Activated B cell treated with CpG ODN at 0.5 μM for 24 hours (primary cell): ENCODE measurements at regions not wholly inside any gene's neighbourhood (a gene's known extent, or its start where the extent isn't known, plus 50 kb on each side); places are given as distances from the start of the nearest gene placed in this dataset.
A peak's percentile ranks its signal among the peaks of the same experiment; 100 is the strongest.
"Not testable (repeated sequence)": the region's sequence is repeated elsewhere in the genome, so short reads cannot be mapped to it uniquely, and the experiment has no call there.

ENCODE experiments used
- ATAC-seq: fragments of 200-7000 bp; cut with Tn5 transposase; one replicate; pipeline ENCODE4 v1.10.0; 2021; ENCODE audit warnings: low read depth, mild to moderate bottlenecking, moderate library complexity
- CTCF ChIA-PET: fragments of 350-600 bp; sonication (Branson Sonifier 250); formaldehyde crosslinking; loops from one replicate; lab custom pipeline; 2021; ENCODE audit warnings: antibody characterized with exemption; lab: Charles Lee
- POLR2A ChIA-PET: fragments of 350-600 bp; sonication (Branson Sonifier 250); formaldehyde crosslinking; loops from one replicate; lab custom pipeline; 2021; ENCODE audit warnings: antibody characterized with exemption; lab: Charles Lee
- DNase-seq: peaks from one replicate; pipeline ENCODE4 v3.0.0; 2022
- H3K27ac Mint-ChIP-seq: one replicate; pipeline ENCODE4 v1.8.0; 2020; ENCODE audit warnings: mixed read lengths
- H3K27me3 Mint-ChIP-seq: one replicate; pipeline ENCODE4 v1.8.0; 2021; ENCODE audit warnings: mixed read lengths
- H3K36me3 Mint-ChIP-seq: one replicate; pipeline ENCODE4 v1.8.0; 2021; ENCODE audit warnings: low read depth, mixed read lengths
- H3K4me1 Mint-ChIP-seq: one replicate; pipeline ENCODE4 v1.8.0; 2021; ENCODE audit warnings: mixed read lengths
- H3K4me3 Mint-ChIP-seq: one replicate; pipeline ENCODE4 v1.8.0; 2020; ENCODE audit warnings: mild to moderate bottlenecking, mixed read lengths
- H3K9me3 Mint-ChIP-seq: one replicate; pipeline ENCODE4 v1.8.0; 2020; ENCODE audit warnings: mixed read lengths
- CTCF ChIP-seq: fragments of 200-600 bp; IDR thresholded peaks from one replicate; pipeline ENCODE4 v1.8.0; 2022; ENCODE audit warnings: antibody characterized with exemption, mild to moderate bottlenecking
- intact Hi-C: fragments of 100-400 bp; cut with micrococcal nuclease; formaldehyde crosslinking; loops from one replicate; pipeline ENCODE4 v1.15.1; 2024

GRCh38 chr3:4083225-4084015 lies 219.7 kb upstream of the SETMAR start:
- TF ChIP-seq CTCF, result no peak
- H3K27me3 Mint-ChIP-seq, result no peaks in the 10 kb centered on the region
- H3K9me3 Mint-ChIP-seq, result no peaks in the 10 kb centered on the region
- ChIA-PET CTCF (interaction anchor here (0.6 kb wide), 1 partner anchor 188 kb away, joined by 3 read pairs; no protein-coding TSS in a partner anchor), POLR2A (no interaction called here)
- H3K4me3 Mint-ChIP-seq, result no peak overlapping the region
- ATAC-seq (no peak), DNase-seq (no peak)
- H3K36me3 Mint-ChIP-seq, result no peaks in the 10 kb centered on the region
- no peak overlapping the region for H3K27ac Mint-ChIP-seq
- intact Hi-C loops, result no loop called here
- peaks cover 16% of the 10 kb centered on the region for H3K4me1 Mint-ChIP-seq

- ChIA-PET CTCF (interaction anchor here (0.6 kb wide), 1 partner anchor 187 kb away, joined by 3 read pairs; no protein-coding TSS in a partner anchor), POLR2A (no interaction called here)
- Mint-ChIP-seq H3K27me3 (no peaks in the 10 kb centered on the region), H3K27ac (no peak overlapping the region), H3K36me3 (no peaks in the 10 kb centered on the region), H3K4me3 (no peak overlapping the region), H3K4me1 (peaks cover 10% of the 10 kb centered on the region), H3K9me3 (no peaks in the 10 kb centered on the region)
- no peak for TF ChIP-seq CTCF
- intact Hi-C loops, result no loop called here
- no peak for ATAC-seq
- no peak for DNase-seq
These were observed 218.9 kb upstream of the SETMAR start for GRCh38 chr3:4084271-4084670.

GRCh38 chr3:4086662-4087061 lies 216.5 kb upstream of the SETMAR start:
- DNase-seq, H3K4me1 Mint-ChIP-seq, H3K27me3 Mint-ChIP-seq, POLR2A ChIA-PET, H3K27ac Mint-ChIP-seq, H3K4me3 Mint-ChIP-seq, intact Hi-C loops, CTCF ChIA-PET, H3K9me3 Mint-ChIP-seq, H3K36me3 Mint-ChIP-seq: not testable (repeated sequence)
- ATAC-seq, result peak; percentile 40

- Mint-ChIP-seq H3K4me1 (peaks cover under 1% of the 10 kb centered on the region), H3K9me3 (no peaks in the 10 kb centered on the region), H3K4me3 (no peak overlapping the region), H3K36me3 (no peaks in the 10 kb centered on the region), H3K27ac (no peak overlapping the region), H3K27me3 (no peaks in the 10 kb centered on the region)
- POLR2A ChIA-PET, result no interaction called here
- DNase-seq (no peak), ATAC-seq (no peak)
- intact Hi-C loops, result no loop called here
- TF ChIP-seq CTCF, result no peak
- CTCF ChIA-PET, result no interaction called here
These were observed 211.4 kb upstream of the SETMAR start for GRCh38 chr3:4091786-4092185.

GRCh38 chr3:4097801-4098200 lies 205.4 kb upstream of the SETMAR start:
- no peaks in the 10 kb centered on the region for H3K27me3 Mint-ChIP-seq
- no peak for TF ChIP-seq CTCF
- no peak overlapping the region for H3K4me3 Mint-ChIP-seq
- DNase-seq (no peak), ATAC-seq (no peak)
- CTCF ChIA-PET, result no interaction called here
- H3K36me3 Mint-ChIP-seq, result peaks cover 3% of the 10 kb centered on the region
- no peak overlapping the region for H3K27ac Mint-ChIP-seq
- peaks cover 15% of the 10 kb centered on the region for H3K9me3 Mint-ChIP-seq
- intact Hi-C loops, result no loop called here
- POLR2A ChIA-PET, result no interaction called here
- H3K4me1 Mint-ChIP-seq, result peaks cover 13% of the 10 kb centered on the region
